Heart left ventricle (tissue), 16 donors: ENCODE measurements at regions not wholly inside any gene's neighbourhood (a gene's known extent, or its start where the extent isn't known, plus 50 kb on each side); places are given as distances from the start of the nearest gene placed in this dataset.

Experiments used
- ATAC-seq, 4 donors: fragments of 200-7000 bp; cut with Tn5 transposase; one replicate each; pipeline ENCODE4 v1.9.1; 2020 to 2022; ENCODE audit warnings: moderate library complexity in 4 of 4, mild to moderate bottlenecking in 3 of 4, moderate number of reproducible peaks in 1 of 4
- DNase-seq, 5 donors: peaks; one replicate each; pipeline ENCODE4 v3.0.0-alpha.2; 2020
- H3K27ac ChIP-seq, 12 donors: fragments of 200-600 bp; sonication (generic) in 4 of 12; one replicate each; pipeline versions ENCODE4 v1.5.0 to v1.8.0; 2016 to 2022; ENCODE audit warnings: mild to moderate bottlenecking in 2 of 12
- H3K27me3 ChIP-seq, 9 donors: fragments of 200-600 bp; sonication (generic) in 2 of 9; one replicate each; pipeline versions ENCODE4 v1.5.1 to v1.8.0; 2016 to 2022; ENCODE audit warnings: mild to moderate bottlenecking in 3 of 9
- H3K36me3 ChIP-seq, 9 donors: fragments of 200-600 bp; sonication (generic) in 2 of 9; one replicate each; pipeline versions ENCODE4 v1.5.0 to v1.8.0; 2018 to 2022; ENCODE audit warnings: mild to moderate bottlenecking in 2 of 9
- H3K4me1 ChIP-seq, 12 donors: fragments of 200-600 bp; sonication (generic) in 4 of 12; one replicate each; pipeline versions ENCODE4 v1.5.0 to v1.8.0; 2016 to 2022; ENCODE audit warnings: mild to moderate bottlenecking in 3 of 12
- H3K4me3 ChIP-seq, 12 donors: fragments of 200-600 bp; sonication (generic) in 4 of 12; one replicate each; pipeline versions ENCODE4 v1.5.0 to v1.8.0; 2017 to 2022; ENCODE audit warnings: mild to moderate bottlenecking in 9 of 12, moderate library complexity in 4 of 12
- H3K9me3 ChIP-seq, 12 donors: fragments of 200-600 bp; sonication (generic) in 4 of 12; one replicate each; pipeline versions ENCODE4 v1.5.0 to v1.8.0; 2016 to 2022; ENCODE audit warnings: mild to moderate bottlenecking in 1 of 12
- CTCF ChIP-seq, 12 donors: fragments of 200-600 bp; sonication (generic) in 4 of 12; IDR thresholded peaks; one replicate each; pipeline versions ENCODE4 v1.5.0 to v1.8.0; 2018 to 2022; ENCODE audit warnings: antibody characterized with exemption in 12 of 12, mild to moderate bottlenecking in 5 of 12
- POLR2A ChIP-seq, 2 donors: fragments of 450-650 bp; IDR thresholded peaks; one replicate each; pipeline ENCODE4 v1.6.1; 2017; ENCODE audit warnings: antibody characterized with exemption in 2 of 2, mild to moderate bottlenecking in 2 of 2, moderate library complexity in 2 of 2
- WGBS, 4 donors: extraction: QIAGEN DNeasy Blood & Tissue Kit in 2 of 4; methylation state at CpG; one replicate each; pipeline versions ENCODE4 v1.1.5 to v1.1.7; 2013 to 2018; 5-methylcytosine and 5-hydroxymethylcytosine counted together
- intact Hi-C, 10 donors: fragments of 100-400 bp; cut with DNase I; formaldehyde crosslinking; loops; one replicate each; pipeline versions ENCODE4 v1.11.1 to v1.14.2; 2022
- donor health status: ischemic (EF 13 %, LVEDD 7.1; RV severe dilation, severe dysfunction).
- donor health status: healthy with polysubstance abuse.
- donor health status: DM: no; HTN: yes; CAD: no.
- donor health status: DM: no; HTN: no; CAD: no.
- donor health status: ischemic (EF 25% LVEDD 6.9; RV normal size, moderate dysfunction).
- donor health status: ischemic (EF 25% LVEDD 5.7; RV mildly dilated, moderate dysfunction).
- donor health status: healthy.
- donor health status: DM: yes; HTN: yes; CAD: no.
- donor health status: ischemic (EF 35%, LVEDD 5.7; RV mildly dilated, moderate dysfunction).
- donor health status: nonischemic (EF 11% LVEDD 7.7; RV severe dilation, severe dysfunction).
- donor health status: DM: yes; HTN: yes; CAD: no.
- donor health status: PGD.
- donor health status: ischemic (EF 29% LVEDD 5.4; RV normal size, mild dysfunction).
- donor health status: nonischemic (EF 23%, LVEDD 6.1; RV moderate dilation, normal function).

- intact Hi-C loops = no loop called here
- H3K4me1 ChIP-seq = no peaks in the 10 kb centered on the region
- H3K9me3 ChIP-seq = peaks cover 0 to 2% (median 0%) of the 10 kb centered on the region in 12 donors
- no peak overlapping the region for H3K27ac ChIP-seq
- DNase-seq (no peak), ATAC-seq (no peak)
- H3K36me3 ChIP-seq = no peaks in the 10 kb centered on the region
- H3K4me3 ChIP-seq = no peak overlapping the region
- H3K27me3 ChIP-seq = no peaks in the 10 kb centered on the region
- TF ChIP-seq CTCF (IDR thresholded peaks at IDR 0.05) (no peak), POLR2A (IDR thresholded peaks at IDR 0.05) (no peak)
These were observed 1130.0 kb upstream of the CDH6 start for GRCh38 chr5:30063503-30063902.

- intact Hi-C loops = no loop called here
- DNase-seq = no peak
- Histone ChIP-seq H3K4me1 (no peaks in the 10 kb centered on the region), H3K27me3 (no peaks in the 10 kb centered on the region), H3K36me3 (no peaks in the 10 kb centered on the region), H3K4me3 (no peak overlapping the region), H3K9me3 (peaks cover 0 to 3% (median 0%) of the 10 kb centered on the region in 12 donors), H3K27ac (no peak overlapping the region)
- ATAC-seq = no peak
- TF ChIP-seq CTCF (IDR thresholded peaks at IDR 0.05) (no peak), POLR2A (IDR thresholded peaks at IDR 0.05) (no peak)
- WGBS, 4 donors = 73 to 78% (median 76%) methylated on average over 2 of the region's 2 CpGs
These were observed 1141.5 kb upstream of the CDH6 start for GRCh38 chr5:30051976-30052375.

GRCh38 chr5:30050056-30050815 is 1143.2 kb upstream of the CDH6 start:
- 70 to 84% (median 79%) methylated on average over 8 of the region's 8 CpGs for WGBS, 4 donors
- Histone ChIP-seq H3K9me3 (peaks cover 0 to 3% (median 0%) of the 10 kb centered on the region in 12 donors), H3K4me1 (no peaks in the 10 kb centered on the region), H3K27ac (no peak overlapping the region), H3K4me3 (no peak overlapping the region), H3K36me3 (no peaks in the 10 kb centered on the region), H3K27me3 (no peaks in the 10 kb centered on the region)
- DNase-seq (no peak), ATAC-seq (no peak)
- TF ChIP-seq CTCF (IDR thresholded peaks at IDR 0.05) = no peak
- TF ChIP-seq POLR2A (IDR thresholded peaks at IDR 0.05) = no peak
- intact Hi-C loops = no loop called here

- Histone ChIP-seq H3K9me3 (no peaks in the 10 kb centered on the region), H3K27me3 (no peaks in the 10 kb centered on the region), H3K4me3 (no peak overlapping the region), H3K4me1 (no peaks in the 10 kb centered on the region), H3K36me3 (no peaks in the 10 kb centered on the region), H3K27ac (no peak overlapping the region)
- TF ChIP-seq POLR2A (IDR thresholded peaks at IDR 0.05) (no peak), CTCF (IDR thresholded peaks at IDR 0.05) (no peak)
- intact Hi-C loops = no loop called here
- no peak for ATAC-seq
- WGBS, 4 donors = 75 to 86% (median 83%) methylated on average over 9 to 10 of the region's 10 CpGs
- DNase-seq = no peak
These were observed 1150.8 kb upstream of the CDH6 start for GRCh38 chr5:30042677-30043076.
